ENCODE measurements at regions not wholly inside any gene's neighbourhood (a gene's known extent, or its start where the extent isn't known, plus 50 kb on each side); places are given as distances from the start of the nearest gene placed in this dataset.

DNA sequence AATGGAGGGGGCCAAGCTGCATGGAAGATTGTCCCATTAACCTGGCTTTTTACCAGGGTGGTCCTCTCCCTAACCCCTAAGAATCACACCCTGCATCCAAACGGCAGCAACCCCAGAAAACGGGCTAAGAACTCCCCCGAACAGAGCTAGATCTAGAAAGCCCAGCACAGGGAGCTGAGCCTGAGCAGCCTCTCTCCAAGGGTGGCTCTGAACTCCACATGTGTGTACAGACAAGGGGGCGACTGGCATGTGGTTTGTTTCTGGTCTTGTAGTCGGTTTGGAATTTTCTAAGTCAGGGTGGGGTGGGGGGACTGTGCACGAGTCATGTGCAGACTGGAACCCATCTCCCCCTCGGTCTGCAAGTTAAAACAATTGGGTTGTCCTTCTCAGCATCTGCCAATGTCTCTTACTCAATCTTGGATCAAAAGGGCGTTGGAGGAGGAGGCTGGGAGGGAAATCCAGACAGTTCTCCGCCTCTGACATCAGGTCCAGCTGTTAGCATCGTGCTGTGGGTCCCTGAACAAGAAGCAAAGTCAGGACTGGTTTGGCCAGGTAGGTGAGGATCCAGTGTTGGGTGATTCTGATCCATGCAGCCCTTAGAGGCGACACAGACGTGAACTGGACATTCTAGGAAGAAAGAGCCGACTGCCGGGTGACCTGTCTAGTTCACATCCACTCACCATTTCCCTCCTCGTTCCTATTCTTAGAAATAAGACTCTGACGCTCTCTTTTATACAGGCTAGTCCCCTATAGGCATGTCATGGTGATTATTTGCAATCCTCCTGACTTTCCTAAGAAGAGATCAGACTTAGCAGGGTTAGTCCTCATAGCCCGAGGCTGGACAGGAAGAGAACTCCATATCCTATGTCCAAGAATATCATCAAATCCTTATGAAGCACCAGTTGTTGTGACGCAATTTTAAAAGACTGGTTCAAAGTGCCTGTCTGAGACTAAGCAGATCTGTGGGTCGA is 381.8 kb downstream of the SOX9 start:
- TF ChIP-seq, protein P1, sequence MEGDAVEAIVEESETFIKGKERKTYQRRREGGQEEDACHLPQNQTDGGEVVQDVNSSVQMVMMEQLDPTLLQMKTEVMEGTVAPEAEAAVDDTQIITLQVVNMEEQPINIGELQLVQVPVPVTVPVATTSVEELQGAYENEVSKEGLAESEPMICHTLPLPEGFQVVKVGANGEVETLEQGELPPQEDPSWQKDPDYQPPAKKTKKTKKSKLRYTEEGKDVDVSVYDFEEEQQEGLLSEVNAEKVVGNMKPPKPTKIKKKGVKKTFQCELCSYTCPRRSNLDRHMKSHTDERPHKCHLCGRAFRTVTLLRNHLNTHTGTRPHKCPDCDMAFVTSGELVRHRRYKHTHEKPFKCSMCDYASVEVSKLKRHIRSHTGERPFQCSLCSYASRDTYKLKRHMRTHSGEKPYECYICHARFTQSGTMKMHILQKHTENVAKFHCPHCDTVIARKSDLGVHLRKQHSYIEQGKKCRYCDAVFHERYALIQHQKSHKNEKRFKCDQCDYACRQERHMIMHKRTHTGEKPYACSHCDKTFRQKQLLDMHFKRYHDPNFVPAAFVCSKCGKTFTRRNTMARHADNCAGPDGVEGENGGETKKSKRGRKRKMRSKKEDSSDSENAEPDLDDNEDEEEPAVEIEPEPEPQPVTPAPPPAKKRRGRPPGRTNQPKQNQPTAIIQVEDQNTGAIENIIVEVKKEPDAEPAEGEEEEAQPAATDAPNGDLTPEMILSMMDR (IDR thresholded peaks at IDR 0.05), result no peak

DNA sequence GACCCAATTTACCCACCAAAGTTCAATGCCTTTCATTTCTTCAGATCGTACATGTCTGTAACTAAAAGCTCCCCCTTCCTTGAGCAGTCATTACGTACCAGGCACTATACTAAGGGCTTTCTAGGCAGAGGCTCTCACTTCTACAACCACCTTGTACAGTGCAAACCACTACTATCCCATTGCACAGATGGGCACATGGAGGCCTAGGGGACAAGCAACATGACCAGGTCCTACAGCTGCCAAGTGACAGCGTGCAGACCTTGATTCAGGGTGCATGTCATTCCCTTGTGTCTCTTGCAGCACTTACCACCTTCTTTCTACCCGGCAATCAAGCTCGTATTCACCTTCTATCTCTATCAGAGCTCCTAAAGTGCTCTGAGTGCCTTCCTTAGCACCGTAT is 382.7 kb downstream of the SOX9 start:
- TF ChIP-seq, protein P1 (IDR thresholded peaks at IDR 0.05), result no peak

DNA sequence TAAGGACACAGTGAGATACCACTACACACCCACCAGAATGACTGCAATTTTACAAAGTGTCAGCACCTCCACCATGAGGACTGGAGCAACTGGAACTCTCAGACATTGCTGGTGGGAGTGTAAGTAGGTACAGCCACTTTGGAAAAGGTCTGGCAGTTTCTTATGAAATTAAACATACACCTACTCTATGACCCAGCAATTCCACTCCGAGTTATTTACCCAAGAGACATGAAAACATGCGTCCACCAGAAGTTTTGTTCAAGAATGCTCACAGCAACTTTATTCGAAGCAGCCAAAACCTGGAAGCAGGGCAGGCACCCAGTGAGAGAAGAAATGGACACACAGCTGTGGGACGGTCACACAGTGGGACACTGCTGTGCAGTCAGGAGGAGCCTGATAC is 384.0 kb downstream of the SOX9 start:
- TF ChIP-seq, protein P1 (IDR thresholded peaks at IDR 0.05), result no peak

DNA sequence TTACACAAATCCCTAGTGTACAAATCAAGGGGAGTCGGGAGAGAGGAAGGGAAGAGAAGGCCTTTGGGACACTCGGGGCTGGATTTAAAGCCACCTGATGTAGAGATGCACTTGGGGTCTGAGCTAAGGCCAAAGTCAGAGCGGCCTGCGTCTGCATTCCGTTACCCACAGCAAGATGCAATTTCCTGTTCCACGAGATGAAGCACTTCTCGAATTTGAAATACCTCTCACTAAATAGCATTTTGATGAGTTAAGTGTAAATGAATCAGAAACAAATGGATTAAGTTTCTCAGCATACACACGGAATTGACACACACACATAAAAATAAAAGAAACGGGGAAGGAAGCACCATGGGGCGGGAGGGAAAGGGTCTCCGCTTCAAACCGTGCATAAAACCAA is 386.0 kb downstream of the SOX9 start:
- TF ChIP-seq, protein P1 (IDR thresholded peaks at IDR 0.05), result no peak

DNA sequence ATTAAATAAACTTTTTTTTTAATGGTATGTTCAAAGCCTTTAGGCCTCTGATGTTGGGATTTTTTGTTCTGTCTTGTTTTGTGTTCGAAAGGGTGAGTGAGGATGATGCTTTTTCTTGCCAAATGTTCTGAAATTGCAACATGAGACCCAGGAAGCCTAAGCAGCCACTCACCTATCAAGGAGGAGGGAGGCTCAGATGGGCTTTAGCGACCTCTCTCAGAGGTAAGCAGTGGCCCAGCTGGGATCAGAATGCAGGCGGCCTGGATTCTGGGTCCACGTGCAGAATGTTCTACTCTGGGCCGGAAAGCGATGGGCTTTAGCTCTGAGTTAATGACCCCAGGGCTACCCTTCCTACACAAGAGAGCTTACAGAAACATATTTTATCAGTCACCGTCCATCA is 386.6 kb downstream of the SOX9 start:
- TF ChIP-seq, protein P1 (IDR thresholded peaks at IDR 0.05), result no peak

DNA sequence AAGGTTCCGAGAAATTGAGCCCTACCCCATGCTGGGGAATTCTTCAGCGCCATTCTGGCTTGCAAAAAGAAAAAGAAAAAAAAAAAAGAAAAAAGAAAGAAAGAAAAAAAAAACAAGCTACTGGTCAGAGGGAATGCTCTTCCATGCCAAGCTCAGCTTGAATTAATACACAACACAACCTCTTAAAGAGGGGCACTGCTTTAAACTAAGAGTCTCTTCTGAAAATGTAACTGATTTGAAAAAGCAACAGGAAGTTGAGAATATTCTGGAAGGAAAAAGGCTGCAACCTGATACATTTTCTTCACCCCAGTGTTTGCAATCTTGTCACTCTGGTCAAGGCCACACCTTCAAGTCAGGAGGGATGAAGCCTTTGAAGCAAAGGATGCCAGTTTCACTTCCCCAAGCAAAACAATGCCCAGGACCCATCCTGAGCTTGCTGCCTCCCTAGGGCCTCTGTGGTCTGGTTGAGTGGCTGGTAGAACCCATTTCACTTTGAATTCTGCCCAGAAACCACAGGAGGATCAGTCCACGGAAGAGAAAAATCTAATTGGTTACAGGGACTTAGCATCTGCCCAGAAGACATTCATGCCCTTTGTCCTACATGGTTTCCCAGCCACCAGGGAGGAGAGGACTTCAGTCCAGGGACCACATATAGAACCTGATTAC is 389.7 kb downstream of the SOX9 start:
- TF ChIP-seq, protein P1 (IDR thresholded peaks at IDR 0.05), result no peak

DNA sequence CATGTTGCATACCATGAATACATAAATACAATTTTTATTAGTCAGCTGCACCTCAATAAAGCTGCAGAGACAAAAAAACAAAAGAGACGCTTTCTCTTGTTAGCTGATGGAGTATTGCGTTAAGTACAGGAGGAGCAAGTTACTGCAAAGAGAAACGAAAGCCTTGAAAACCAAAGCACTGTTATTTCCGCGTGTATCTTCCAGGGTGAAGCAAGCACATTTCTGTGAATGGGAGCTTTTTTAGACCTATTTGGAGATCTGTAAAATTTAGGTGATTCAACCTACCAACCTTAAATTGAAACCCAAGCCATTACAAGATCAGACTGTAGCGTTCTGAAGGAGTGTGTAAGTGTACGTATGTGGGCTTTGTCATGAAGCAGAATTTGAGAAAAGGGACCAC is 390.4 kb downstream of the SOX9 start:
- TF ChIP-seq, protein P1 (IDR thresholded peaks at IDR 0.05), result no peak
